K562 (cell line): ENCODE measurements at regions not wholly inside any gene's neighbourhood (a gene's known extent, or its start where the extent isn't known, plus 50 kb on each side); places are given as distances from the start of the nearest gene placed in this dataset.

ENCODE experiments used
- CSDE1 ChIP-seq, 2 experiments: fragments of 450-650 bp; IDR thresholded peaks; 2 replicates each; pipeline ENCODE4 v1.6.1; 2016; ENCODE audit warnings: mild to moderate bottlenecking in 1 of 2
- ETV6 ChIP-seq, 3 experiments: fragments of 150-350 bp in 1 of 3; sonication (generic) in 1 of 3; formaldehyde crosslinking in 1 of 3; IDR thresholded peaks; 2 replicates each; pipeline versions ENCODE4 v1.6.1 to v1.8.0; 2014 to 2022; ENCODE audit warnings: borderline replicate concordance in 2 of 3, low read depth in 2 of 3, antibody characterized with exemption in 1 of 3, low read length in 1 of 3, mild to moderate bottlenecking in 1 of 3, missing genetic modification reagents in 1 of 3
- MAFG ChIP-seq: fragments of 450-650 bp; conservative IDR thresholded peaks from 2 replicates; pipeline ENCODE4 v1.6.1; 2016; ENCODE audit warnings: missing genetic modification characterization, missing compliant biosample characterization
- TARDBP ChIP-seq: fragments of 450-650 bp; IDR thresholded peaks from 2 replicates; pipeline ENCODE4 v1.6.1; 2016
- TCF7 ChIP-seq: sonication (generic); IDR thresholded peaks from 2 replicates; pipeline ENCODE4 v1.6.1; 2016; ENCODE audit warnings: antibody characterized with exemption, borderline replicate concordance
- ZNF133 ChIP-seq: fragments of 250-450 bp; sonication (Bioruptor Pico); IDR thresholded peaks from 2 replicates; pipeline ENCODE4 v1.4.0; 2020; ENCODE audit warnings: mild to moderate bottlenecking
- TF ChIP-seq, protein P1 (sequence below), 2 experiments: IDR thresholded peaks; 2 replicates each; pipeline ENCODE4 v1.6.1; 2011; ENCODE audit warnings: borderline replicate concordance in 1 of 2, control low read depth in 1 of 2, low read depth in 1 of 2, low read length in 1 of 2, mild to moderate bottlenecking in 1 of 2, mixed read lengths in 1 of 2, moderate library complexity in 1 of 2; ENCODE audit not compliant: insufficient read depth in 1 of 2, insufficient read length in 1 of 2, poor library complexity in 1 of 2, severe bottlenecking in 1 of 2; ENCODE audit errors: extremely low read depth in 1 of 2
- TF ChIP-seq, protein P2 (sequence below): fragments of 250-450 bp; sonication (Bioruptor Pico); IDR thresholded peaks from 2 replicates; pipeline ENCODE4 v1.5.0; 2021; ENCODE audit warnings: mild to moderate bottlenecking, moderate library complexity
- TF ChIP-seq, protein P3 (sequence below): fragments of 200-800 bp; sonication (Bioruptor generic); IDR thresholded peaks from 2 replicates; pipeline ENCODE4 v1.6.1; 2017; ENCODE audit warnings: missing genetic modification characterization, missing compliant biosample characterization

DNA sequence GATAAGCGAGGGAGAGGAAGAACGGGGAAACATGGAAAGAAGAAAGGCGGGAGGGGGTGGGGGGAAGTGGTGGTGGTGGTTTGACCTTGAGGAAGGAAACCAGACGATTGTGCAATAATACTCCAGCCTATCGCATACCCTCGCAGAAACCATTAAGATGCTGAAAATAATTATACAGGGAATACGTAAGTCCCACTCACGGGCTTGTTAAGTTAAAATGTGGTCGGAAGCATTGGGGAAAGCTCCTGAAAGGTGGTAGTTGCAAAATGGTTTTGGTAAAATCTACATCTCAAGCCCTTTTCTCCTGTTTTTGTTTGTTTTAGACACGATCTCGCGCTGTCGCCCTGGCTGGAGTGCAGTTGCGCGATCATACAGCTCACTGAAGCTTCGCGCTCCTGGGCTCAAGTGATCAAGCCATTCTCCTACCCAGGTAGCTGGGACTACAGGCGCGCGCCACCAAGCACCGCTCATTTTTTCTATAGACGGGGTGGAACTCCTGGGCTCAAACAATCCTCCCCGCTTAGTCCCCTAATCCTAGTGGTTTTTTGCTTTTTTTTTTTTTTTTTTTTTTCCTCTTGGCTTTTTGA is 128.9 kb upstream of the ZNF184 start (continued):
- TF ChIP-seq, protein P1, sequence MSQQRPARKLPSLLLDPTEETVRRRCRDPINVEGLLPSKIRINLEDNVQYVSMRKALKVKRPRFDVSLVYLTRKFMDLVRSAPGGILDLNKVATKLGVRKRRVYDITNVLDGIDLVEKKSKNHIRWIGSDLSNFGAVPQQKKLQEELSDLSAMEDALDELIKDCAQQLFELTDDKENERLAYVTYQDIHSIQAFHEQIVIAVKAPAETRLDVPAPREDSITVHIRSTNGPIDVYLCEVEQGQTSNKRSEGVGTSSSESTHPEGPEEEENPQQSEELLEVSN (IDR thresholded peaks at IDR 0.05; ENCODE audit: borderline replicate concordance in 1 of 2, extremely low read depth in 1 of 2, insufficient read depth in 1 of 2, insufficient read length in 1 of 2, low read depth in 1 of 2, low read length in 1 of 2, poor library complexity in 1 of 2, severe bottlenecking in 1 of 2) = peak in 1 of 2 experiments; percentile 50
- TF ChIP-seq, protein P2, sequence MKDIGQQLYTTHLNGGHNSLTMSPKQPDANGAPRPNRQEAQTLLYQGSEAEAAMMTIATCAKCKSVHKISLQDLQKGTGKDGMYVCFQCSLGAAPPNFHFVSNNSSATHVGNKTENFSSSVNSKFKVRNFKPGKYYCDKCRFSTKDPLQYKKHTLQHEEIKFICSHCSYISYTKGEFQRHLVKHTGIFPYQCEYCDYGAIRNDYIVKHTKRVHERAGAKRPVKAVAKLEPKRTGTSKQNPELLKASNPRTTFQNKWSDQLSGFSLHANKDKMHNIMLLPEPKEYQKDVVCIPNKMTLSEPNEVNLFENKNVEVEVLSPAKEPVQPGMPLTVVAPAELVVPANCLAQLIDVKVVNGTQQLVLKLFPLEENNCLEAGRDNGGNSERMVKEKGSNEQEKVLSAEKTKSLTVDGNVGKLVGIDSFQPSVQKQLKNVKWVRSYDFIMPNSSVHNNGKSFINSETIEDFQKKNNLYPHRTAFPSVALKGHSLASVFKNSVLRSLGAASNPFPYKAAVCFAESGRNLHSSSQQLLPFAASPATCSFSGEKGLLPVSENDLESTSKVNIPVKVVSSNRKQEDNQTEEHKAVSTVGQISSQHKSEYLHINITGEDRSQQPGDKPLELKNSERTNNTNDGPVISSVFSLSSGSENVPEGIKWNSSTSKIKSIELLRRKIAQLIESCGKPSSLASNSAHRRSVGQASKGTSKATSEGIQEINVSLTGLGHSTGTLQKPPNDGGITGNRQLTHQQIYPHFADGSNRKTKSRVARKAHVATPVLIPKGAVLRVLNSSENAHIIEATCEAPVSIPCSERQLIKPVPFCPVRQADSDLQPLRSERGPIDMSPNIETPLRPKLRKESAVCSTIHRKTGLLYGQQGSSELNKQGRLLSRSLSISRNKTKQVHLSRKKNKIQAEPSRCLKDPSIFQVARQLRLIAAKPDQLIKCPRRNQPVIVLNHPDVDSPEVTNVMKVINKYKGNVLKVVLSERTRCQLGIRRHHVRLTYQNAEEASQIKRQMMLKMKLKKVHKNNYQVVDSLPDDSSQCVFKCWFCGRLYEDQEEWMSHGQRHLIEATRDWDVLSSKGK (CRISPR knock-in tag) = no peak
- no peak for TF ChIP-seq TARDBP
- TF ChIP-seq TCF7 = no peak
- TF ChIP-seq, protein P3, sequence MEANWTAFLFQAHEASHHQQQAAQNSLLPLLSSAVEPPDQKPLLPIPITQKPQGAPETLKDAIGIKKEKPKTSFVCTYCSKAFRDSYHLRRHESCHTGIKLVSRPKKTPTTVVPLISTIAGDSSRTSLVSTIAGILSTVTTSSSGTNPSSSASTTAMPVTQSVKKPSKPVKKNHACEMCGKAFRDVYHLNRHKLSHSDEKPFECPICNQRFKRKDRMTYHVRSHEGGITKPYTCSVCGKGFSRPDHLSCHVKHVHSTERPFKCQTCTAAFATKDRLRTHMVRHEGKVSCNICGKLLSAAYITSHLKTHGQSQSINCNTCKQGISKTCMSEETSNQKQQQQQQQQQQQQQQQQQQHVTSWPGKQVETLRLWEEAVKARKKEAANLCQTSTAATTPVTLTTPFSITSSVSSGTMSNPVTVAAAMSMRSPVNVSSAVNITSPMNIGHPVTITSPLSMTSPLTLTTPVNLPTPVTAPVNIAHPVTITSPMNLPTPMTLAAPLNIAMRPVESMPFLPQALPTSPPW = peak; percentile 81
- no peak for TF ChIP-seq ETV6 (IDR thresholded peaks at IDR 0.05; ENCODE audit: borderline replicate concordance in 1 of 2, low read depth in 2 of 2, low read length in 1 of 2)
- no peak for TF ChIP-seq ETV6 (CRISPR knock-in tag; IDR thresholded peaks at IDR 0.05; ENCODE audit: borderline replicate concordance)
- TF ChIP-seq CSDE1 (IDR thresholded peaks at IDR 0.05) = no peak
- TF ChIP-seq ZNF133 (CRISPR knock-in tag) = no peak
- 0 out of 2 replicates have a peak, but pooled peaks have one; percentile 13 for TF ChIP-seq MAFG (tag)
- TF ChIP-seq, all 486 proteins: peak for 67
